Lung microvascular endothelial cell (primary cell): ENCODE measurements at regions not wholly inside any gene's neighbourhood (a gene's known extent, or its start where the extent isn't known, plus 50 kb on each side); places are given as distances from the start of the nearest gene placed in this dataset.
A peak's percentile ranks its signal among the peaks of the same experiment; 100 is the strongest.

Experiments used
- DNase-seq, 2 donors: peaks; one replicate each; pipeline versions ENCODE4 v3.0.0 to v3.0.0-alpha.2; 2010; ENCODE audit warnings: low read depth in 2 of 2

DNA sequence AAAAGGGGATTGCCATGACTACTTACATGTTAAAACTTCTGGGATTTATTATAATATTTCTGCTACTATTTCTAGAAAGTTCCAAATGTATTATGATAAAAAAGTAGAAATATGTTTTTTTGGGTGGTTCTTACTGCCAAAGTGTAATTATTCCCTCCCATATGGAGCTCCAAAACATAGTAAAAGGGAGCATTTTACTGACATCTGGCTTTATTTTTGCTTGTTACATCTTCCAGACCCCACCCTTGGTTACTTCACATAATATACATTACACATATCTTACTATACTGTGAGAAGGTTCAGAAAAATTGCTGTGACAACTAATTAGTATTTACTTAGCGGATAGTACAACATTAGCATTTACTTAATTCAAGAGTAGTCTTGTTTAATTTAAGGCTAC, 205.1 kb upstream of the TLL1 start:
- no peak for DNase-seq

DNA sequence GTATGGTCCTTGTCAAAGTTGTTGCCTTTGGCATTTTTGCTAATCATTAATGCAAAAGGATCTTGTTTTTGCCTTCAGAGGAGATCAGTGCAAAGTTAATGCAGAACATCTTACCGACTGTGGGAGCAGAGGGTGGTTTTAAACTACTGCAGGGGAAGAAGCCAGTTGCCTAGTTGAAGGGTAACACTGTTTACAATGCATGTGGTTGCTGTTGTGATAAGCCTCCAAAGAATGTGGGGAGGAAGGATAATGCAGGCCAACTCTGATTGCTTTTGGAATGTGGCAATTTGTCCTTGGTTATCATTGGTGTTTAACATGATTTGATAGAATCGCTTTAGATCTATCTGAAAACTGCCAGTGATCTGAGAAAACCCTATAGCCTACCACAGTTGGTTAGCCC, 204.3 kb upstream of the TLL1 start:
- DNase-seq, result peak in 1 of 2 donors; percentile 46

DNA sequence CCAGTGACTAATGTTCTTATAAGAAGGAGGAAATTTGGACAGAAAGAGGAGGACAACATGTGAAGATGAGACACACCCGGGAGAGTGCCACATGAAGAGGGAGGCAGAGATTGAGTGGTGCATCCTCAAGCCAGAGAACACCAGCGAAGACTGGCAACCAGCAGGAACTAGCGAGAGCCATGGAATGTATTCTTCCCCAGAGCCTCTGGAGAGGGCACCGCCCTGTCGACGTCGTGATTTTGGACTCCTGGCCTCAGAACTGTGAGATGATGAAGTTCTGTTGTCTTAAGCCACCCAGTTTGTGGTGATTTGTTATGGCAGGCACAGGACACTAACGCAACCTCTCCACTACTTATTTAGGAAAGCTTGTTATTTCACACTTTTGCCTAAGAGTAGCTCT, 196.0 kb upstream of the TLL1 start:
- DNase-seq, result no peak

DNA sequence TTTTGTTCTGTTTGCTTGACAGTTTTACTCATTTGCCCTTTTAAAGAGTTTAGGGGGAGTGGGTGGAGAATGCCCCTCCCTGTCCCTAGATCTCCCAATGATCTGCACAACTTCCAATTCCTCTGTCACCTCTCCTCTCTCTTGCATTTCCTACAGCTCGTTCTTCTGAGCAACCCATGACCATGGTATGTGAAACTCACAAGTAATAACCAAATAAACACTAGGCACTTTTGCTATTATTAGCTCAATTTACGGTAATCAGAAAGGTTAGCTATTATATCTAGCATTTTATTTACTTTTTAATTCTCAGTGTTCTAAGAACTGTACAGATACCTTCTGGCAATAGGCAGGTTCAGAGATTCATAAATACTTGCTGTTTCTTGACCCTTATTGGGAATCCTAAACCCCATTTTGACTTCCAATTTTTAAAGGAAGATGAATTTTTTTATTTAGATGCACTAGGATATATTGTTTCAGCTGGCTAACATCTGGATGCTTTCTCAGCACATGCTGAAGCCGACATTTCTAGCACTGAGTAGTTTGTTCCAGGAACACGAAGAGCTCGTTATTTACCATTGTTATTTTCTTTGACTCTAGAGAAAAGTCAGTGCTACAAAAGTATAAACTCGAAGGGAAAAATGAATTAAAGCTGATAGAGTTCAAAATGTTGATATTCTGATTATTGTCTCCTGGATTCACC, 194.7 kb upstream of the TLL1 start:
- DNase-seq, result no peak

DNA sequence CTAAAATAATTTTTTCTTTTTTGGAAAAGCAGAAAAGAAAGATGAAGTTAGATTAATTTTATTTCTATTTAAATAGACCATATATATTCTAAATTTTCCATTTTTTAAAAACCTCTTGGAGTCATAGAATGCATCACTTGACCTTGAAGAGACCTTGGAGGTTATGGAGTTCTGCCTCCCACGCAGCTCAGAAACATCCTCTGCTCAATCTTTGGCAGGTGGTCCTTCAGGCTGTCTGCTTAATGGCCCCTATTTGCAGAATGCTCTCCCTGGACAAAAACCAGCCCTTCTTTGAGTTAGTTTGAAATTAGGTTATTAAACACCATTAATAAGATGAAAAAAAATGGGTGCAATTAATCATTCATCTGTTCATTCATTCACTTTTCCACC, 194.1 kb upstream of the TLL1 start:
- DNase-seq, result no peak

DNA sequence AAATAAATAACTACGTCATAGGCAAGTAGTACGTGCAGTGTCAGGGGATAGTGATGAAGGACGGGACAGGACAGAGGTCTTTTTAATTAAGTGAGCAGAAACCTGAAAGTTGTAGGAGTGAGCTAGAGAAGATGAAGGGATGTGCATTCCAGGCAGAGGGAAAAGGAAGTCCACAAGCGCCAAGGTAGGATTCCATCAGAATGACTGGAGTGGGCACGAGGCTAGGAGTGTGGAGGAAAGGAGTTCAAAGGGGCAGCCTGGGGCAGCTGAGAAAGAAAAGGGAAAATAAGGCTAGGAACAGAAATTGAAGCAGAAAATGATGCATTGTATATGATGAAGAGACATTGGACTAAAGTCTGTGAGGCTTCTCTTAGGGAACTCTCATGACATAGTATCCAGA, 192.2 kb upstream of the TLL1 start:
- DNase-seq, result peak in 1 of 2 donors; percentile 24

DNA sequence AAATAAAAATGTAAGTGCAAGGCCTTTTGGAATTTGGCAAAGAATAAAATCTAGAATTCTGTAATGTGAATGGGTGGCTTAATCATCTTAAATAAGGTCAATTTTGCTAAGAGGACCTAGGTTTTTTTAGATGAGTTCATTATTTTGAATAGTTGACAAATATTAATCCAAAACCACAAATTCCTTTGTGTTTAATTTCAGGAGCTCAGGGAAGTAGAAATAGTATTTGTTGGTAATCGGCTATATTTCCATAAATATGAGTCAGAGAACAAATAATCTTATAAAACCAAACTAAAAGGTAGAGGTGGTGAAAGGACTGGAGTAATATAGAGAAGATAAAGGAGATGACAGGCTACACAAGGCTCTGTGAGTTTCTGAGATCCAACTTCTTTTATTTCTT, 190.4 kb upstream of the TLL1 start:
- DNase-seq, result no peak

DNA sequence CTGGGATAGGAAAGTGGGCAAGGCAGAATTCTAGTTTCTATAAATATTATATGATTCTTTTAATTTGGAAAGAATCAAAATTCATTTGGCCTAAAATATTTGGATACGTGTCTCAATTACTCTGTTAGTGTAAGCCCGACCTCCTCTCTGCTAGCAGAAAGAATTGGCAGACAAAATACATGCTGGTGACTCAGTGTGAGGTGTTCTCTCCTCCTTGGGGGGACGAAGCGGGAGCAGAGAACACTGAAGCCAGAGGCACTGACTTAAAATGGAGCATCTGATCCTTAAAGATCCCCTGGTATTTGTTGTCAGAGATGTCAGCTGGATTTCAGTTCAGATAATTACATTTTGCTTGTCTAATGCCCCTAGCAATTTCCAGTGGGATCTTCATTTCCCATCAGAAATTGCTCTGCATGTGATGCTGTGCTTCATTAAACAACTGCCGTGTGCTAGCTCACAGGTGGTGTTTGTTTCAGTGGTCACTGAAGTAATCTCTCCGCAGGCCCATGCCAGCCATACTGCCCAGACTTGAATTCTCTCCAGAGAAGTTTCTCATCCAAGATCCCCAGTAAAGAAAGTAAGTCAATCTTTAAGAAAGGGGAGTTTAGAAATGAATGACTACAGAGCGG, 188.7 kb upstream of the TLL1 start:
- DNase-seq, result peak in 1 of 2 donors; percentile 70

DNA sequence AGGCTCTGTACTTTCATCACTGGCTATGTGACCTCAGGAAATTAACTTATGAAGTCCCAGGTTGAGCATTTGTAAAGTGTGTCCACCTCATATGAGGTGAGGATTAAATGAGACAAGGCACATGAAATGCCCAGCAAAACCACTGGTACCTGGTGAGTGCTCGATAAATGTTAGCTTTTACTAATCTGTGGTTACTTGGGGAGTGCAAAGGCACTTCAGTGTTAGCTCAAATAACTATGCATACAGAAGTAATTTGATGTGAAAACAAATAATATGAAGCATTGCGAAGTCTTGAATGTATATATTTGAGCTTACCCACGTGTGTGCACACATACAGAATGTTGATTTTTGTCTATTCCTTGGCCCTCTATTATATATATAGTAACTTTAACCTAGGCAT, 186.3 kb upstream of the TLL1 start:
- no peak for DNase-seq

DNA sequence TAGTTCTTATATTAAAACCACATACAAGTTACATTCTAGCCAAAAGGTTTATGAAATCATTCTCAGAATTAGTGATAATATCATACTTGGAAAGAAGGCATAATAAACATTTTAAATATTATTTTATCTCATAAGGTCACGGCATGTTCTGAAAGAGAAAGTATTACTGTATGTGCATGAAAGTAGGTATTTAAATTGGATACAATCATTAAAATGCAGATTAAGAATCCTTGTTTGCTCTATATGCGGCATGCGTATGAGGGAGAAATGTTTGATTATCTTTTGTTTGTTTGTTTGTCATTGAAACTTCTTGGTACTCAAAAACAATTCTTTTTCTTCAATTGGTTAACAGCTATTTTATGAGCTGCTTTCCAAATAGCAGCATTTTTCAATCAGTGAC, 183.9 kb upstream of the TLL1 start:
- DNase-seq, result no peak

DNA sequence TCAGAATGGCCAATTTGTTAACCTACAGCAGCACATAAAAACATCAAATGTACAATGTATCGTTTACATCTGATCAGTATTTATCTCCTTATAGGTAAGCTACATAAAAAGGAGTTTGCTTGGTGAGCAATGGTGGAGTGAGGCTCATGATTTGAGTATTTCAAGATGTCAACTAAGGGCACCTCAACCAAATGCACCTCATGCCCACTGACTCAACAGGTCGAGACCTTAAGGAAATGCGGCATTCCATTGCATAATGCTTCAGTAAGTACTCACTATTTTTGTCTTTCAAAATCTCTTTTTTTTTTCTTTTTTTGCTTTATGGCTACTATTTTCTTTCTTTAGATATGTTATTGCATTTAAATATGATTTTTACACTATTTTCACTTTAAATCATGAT, 181.0 kb upstream of the TLL1 start:
- DNase-seq, result peak in 1 of 2 donors; percentile 63

DNA sequence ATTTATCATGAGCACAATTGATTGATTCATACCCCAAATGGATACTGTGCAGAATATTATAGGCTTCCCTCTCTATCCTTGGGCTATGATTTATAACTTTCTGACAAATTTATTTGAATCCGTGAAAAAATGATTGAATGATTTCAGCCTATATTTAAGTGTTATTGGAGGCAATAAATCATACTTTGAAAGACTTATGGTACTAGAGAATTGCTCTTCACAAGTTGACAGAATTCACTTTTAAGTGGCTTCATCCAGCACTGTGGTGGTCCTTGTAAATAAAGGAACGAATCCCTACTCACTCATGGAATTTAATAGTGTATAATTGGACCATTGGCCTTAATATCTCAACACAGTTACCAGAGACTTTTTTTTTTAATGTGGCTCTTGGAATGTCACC, 174.8 kb upstream of the TLL1 start:
- DNase-seq, result no peak

DNA sequence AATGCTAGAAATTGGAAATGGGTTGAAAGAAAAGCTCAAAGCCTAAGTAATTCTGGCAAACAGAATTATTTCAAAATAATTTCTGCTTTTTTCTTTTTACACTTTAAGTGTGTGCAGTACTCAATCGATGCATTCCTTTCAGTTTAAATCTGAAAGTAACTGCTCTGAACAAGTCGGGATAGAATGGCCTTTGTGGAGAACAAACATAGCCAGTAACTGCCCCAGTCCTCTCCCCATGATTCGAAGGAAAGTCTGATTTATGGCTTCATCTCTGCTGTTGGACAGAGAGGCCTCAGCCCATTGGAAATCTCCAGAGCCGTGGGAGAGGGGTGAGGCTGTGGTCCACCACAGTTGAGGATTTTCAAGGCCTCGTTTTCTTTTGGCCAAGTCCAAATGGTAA, 174.0 kb upstream of the TLL1 start:
- DNase-seq, result no peak

DNA sequence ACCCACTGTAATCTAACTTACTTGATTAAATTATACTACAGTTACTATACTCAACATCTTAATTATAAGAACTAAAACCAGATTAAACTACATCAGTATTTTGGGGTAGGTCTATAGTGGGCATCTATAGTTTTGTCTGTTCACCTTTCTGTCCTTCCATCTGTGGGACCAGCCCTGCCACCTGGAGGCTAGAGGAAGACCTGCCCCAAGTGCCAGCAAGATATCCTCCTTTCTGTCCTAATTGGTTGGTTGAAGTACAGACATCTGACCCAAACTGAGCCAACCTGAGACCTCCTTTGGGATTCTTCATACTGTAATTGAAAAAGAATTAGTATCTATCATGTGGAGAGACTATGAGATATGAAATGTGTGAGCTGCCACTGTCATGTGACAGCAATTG, 172.2 kb upstream of the TLL1 start:
- DNase-seq, result peak in 1 of 2 donors; percentile 21

DNA sequence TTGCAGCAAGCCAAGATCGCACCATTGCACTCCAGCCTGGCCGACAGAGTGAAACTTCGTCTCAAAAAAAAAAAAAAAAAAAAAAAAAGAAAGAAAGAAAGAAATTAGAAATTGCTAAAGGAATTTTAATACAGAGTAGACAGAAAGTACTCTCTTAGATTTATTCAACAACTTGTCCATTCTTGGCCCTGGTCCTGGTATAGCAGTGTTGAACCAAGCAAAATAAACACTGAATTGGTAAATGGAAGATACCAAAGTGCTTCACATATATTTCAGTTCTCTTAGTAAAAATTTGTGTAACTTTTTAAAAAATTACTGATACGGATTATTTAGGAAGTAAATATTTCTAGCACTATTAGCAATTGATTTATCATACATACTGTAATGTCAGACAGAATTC, 165.9 kb upstream of the TLL1 start:
- DNase-seq, result no peak

DNA sequence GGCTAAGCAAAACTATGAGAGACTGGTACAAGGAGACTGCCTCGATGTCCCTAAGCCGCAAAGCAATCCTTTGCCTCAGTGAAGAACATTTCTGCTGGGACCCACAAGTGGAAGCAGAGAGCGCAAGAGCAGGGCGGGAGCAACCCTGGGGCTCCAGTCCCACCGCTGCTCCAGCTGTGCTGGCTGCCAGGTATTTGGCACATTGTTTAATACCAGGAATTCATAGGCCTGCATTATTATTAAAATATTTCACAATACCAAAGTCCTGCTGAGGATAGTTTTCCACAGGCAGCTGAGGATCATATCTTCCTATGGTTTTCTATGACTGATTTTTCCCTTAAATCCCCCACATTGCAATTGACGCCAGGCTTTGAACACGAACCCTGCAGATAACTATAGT, 163.5 kb upstream of the TLL1 start:
- peak in 1 of 2 donors; percentile 64 for DNase-seq

DNA sequence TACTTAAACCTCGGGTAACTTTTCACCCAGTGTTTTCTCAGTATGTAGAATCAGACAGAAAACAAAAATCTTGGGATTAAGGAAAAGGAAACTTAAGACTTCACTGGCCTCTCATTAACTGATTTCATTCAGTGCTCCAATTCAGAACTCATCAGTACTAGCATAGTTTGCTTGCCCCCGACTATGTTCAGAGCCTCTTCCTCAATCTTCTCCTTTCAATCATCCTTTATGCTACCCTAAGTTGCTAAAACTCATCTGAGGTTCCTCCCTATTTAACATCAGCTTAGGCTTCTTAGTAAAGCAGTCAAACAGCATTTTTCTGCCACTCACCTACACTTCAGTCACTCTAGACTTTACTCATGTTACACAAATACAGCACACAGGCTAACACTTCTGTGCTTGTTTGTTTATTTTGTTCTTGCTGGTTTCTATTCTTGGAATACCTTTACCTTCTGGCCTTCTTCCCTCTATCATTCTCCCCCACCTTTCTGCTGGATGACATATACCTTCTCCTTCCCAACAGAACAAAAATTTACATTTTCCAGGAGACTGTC, 163.0 kb upstream of the TLL1 start:
- no peak for DNase-seq

DNA sequence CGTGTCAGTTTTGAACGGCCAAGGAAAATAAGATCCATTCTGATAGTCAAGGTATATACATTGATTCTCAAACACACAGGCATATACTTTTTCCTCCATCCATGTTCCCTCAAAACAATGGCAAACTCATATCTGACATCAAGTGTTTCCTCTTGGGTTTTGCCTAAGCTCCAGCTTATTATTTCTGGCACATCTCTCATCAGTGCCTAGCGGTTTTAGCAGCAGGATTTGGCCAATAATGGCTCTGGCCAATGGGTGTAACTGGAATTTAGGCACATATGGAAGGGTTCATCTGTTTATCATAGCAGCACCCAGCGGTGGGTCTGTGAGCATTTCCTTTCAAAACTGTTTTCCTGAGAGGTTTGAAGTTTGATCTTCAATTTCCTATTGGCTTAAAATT, 161.6 kb upstream of the TLL1 start:
- DNase-seq, result peak in 1 of 2 donors; percentile 77

DNA sequence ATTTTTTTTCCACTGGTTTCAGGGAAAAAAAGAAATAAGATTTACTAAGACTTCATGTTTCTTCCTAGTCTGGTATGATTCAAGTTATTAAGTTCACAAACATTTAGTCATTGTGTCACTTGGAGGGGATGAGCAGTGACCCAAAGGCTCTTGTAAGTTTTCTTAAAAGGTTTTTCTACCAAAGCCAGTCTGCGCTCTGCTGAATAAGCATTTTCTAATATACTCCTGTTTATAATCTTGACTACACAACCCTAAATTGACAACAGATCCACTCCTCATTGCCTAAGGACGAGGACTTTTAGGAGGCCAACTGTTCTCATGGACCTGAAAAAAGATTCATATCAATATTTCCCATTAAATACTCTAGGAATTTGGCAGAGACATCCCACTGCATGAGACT, 161.1 kb upstream of the TLL1 start:
- no peak for DNase-seq

DNA sequence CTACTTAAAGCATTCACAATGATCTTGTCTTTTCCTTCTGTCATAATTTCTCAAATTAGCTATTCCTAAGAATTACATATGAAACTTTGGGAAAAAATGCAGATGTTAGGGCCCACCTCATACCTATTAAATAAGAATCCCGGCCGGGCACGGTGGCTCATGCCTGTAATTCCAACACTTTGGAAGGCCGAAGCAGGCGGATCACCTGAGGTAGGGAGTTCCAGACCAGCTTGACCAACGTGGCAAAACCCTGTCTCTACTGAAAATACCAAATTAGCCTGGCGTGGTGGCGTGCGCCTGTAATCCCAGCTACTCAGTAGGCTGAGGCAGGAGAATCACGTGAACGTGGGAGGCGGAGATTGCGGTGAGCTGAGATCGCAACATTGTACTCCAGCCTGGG, 158.4 kb upstream of the TLL1 start:
- DNase-seq, result no peak

DNA sequence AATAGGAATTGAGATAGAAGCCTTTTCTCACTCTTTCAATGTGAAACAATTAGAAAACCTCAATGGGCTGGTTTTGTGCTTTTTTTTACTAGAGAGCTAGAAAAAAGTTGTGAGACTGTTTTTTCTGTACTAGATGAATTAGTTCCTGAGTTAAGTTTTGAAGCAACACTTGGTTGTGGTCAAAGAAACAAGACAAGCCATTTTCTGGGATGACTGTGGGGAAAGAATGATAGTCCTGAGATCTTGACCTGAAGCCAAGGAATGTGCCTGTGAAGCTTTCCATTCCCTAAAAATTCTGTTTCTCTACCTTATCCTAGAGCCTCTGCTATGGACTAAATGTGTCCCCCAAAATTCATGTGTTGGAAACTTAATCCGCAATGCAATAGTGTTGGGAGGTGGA, 157.8 kb upstream of the TLL1 start:
- no peak for DNase-seq

DNA sequence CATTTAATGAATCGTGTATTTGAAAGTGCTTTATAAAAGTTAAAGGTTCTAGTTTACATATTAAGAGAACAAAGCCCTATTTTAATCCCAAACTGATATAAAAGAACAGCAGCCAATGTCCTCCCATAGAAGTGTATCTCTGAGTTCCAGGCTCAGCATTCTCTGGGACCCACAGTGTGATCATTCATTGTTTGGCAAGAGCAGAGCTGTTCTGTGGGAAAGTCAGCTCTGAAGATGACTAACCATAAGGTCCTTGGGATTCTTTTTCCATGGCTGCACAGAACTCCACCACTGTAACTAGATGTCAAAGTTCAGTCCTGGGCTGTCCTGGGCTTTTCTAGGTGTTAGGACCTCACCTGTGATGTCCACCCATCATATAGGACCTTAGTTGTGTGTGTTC, 157.0 kb upstream of the TLL1 start:
- no peak for DNase-seq

DNA sequence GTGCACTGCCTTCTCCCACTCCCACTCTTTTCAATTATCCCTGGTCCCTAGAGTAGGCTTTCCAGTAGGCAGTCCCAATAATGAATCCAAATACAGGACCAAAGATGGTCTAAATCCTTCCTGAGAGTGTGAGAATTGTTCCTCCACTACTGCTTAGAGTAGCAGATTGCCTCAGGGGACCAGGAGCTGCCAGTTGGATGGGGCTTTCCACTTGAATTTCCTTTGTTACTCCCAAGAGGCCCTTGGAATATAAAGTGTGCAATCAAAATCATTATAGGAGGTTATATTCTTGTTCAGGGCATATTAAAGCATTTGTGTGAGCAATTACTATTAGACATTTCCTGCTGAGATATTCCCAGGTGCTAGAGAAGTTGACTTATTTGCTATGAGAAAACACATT, 156.6 kb upstream of the TLL1 start:
- no peak for DNase-seq
